ENCODE measurements at regions not wholly inside any gene's neighbourhood (a gene's known extent, or its start where the extent isn't known, plus 50 kb on each side); places are given as distances from the start of the nearest gene placed in this dataset.

GRCh38 chr20:21653628-21654027, 51.8 kb upstream of the PAX1 start:
- H3K4me1 ChIP-seq (ENCODE audit: insufficient read depth, low read length), result no peaks in the 10 kb centered on the region
- no peaks in the 10 kb centered on the region for H4K20me1 ChIP-seq (ENCODE audit: insufficient read depth, low read length)
- no peaks in the 10 kb centered on the region for H3K27me3 ChIP-seq (ENCODE audit: insufficient read depth, low read length)
- H3K27ac ChIP-seq (ENCODE audit: low read depth, low read length), result no peak overlapping the region
- TF ChIP-seq CTCF (IDR thresholded peaks at IDR 0.05; ENCODE audit: extremely low read depth, low read depth, low read length), result no peak
- H2AFZ ChIP-seq (ENCODE audit: low read length), result no peak overlapping the region
- DNase-seq (ENCODE audit: insufficient read length, low spot score, missing footprints), result no peak
- no peaks in the 10 kb centered on the region for H3K79me2 ChIP-seq (ENCODE audit: insufficient read depth, low read length)
- H3K9me3 ChIP-seq (ENCODE audit: low read depth, low read length), result no peaks in the 10 kb centered on the region
- H3K36me3 ChIP-seq (ENCODE audit: insufficient read depth, low read length), result no peaks in the 10 kb centered on the region
- no peak overlapping the region for H3K4me2 ChIP-seq (ENCODE audit: insufficient read depth, low read length)
- no peak overlapping the region for H3K4me3 ChIP-seq (ENCODE audit: insufficient read depth, low read length)

GRCh38 chr20:21643417-21643816, 62.0 kb upstream of the PAX1 start:
- no peak overlapping the region for H3K4me3 ChIP-seq (ENCODE audit: insufficient read depth, low read length)

DNA sequence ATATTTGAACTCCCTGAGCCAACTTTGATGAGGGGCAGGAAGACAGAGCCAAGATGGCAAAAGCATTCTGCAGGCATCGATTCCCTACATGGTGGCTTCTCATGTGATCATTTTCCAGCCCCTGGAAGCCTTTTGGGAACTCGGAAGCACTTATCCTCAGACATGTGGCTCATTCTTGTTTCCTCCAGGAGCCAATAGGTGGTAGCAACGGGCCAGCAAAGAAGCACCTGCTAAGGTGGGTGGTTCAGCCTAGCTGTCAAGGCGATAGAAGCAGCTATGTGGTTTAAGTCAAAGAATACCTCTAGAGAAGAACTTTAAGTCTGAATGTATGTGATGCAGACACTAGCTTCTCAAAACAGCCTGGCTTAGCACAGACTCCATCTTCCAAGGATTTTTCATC, 64.9 kb upstream of the PAX1 start:
- no peaks in the 10 kb centered on the region for H4K20me1 ChIP-seq (ENCODE audit: insufficient read depth, low read length)
- H2AFZ ChIP-seq (ENCODE audit: low read length), result no peak overlapping the region
- no peak overlapping the region for H3K27ac ChIP-seq (ENCODE audit: low read depth, low read length)
- no peak for DNase-seq (ENCODE audit: insufficient read length, low spot score, missing footprints)
- no peak overlapping the region for H3K4me2 ChIP-seq (ENCODE audit: insufficient read depth, low read length)
- no peaks in the 10 kb centered on the region for H3K79me2 ChIP-seq (ENCODE audit: insufficient read depth, low read length)
- H3K36me3 ChIP-seq (ENCODE audit: insufficient read depth, low read length), result no peaks in the 10 kb centered on the region
- H3K4me3 ChIP-seq (ENCODE audit: insufficient read depth, low read length), result no peak overlapping the region
- no peak for TF ChIP-seq CTCF (IDR thresholded peaks at IDR 0.05; ENCODE audit: extremely low read depth, low read depth, low read length)
- no peaks in the 10 kb centered on the region for H3K4me1 ChIP-seq (ENCODE audit: insufficient read depth, low read length)
- no peaks in the 10 kb centered on the region for H3K27me3 ChIP-seq (ENCODE audit: insufficient read depth, low read length)
- no peaks in the 10 kb centered on the region for H3K9me3 ChIP-seq (ENCODE audit: low read depth, low read length)

More at GRCh38 chr20:21643417-21643816, 62.0 kb upstream of the PAX1 start:
- Histone ChIP-seq H3K27ac (ENCODE audit: low read depth, low read length) (no peak overlapping the region), H3K27me3 (ENCODE audit: insufficient read depth, low read length) (no peaks in the 10 kb centered on the region), H2AFZ (ENCODE audit: low read length) (no peak overlapping the region), H3K4me2 (ENCODE audit: insufficient read depth, low read length) (no peak overlapping the region), H4K20me1 (ENCODE audit: insufficient read depth, low read length) (no peaks in the 10 kb centered on the region), H3K36me3 (ENCODE audit: insufficient read depth, low read length) (no peaks in the 10 kb centered on the region), H3K79me2 (ENCODE audit: insufficient read depth, low read length) (no peaks in the 10 kb centered on the region), H3K4me1 (ENCODE audit: insufficient read depth, low read length) (no peaks in the 10 kb centered on the region), H3K9me3 (ENCODE audit: low read depth, low read length) (no peaks in the 10 kb centered on the region)
- no peak for DNase-seq (ENCODE audit: insufficient read length, low spot score, missing footprints)
- no peak for TF ChIP-seq CTCF (IDR thresholded peaks at IDR 0.05; ENCODE audit: extremely low read depth, low read depth, low read length)

DNA sequence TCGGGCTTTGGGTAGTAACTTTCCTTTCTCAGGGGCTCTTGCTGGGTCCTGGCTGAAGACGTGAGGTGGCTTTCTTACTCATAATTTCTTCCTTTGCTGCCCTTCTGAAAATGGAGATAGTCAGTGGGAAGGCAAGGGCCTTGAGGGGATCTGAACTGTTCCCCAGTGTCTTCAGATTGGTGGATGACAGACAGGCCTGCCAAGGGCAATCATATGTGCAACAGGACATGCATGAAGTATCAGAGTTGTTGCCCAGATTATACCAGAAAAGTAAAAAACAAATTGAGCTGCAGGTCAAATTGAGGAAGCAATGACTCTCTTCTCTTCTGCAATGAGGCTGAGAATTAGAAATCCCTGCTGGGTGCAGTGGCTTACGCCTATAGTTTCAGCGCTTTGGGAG, 71.6 kb upstream of the PAX1 start:
- Histone ChIP-seq H3K4me2 (ENCODE audit: insufficient read depth, low read length) (no peak overlapping the region), H3K36me3 (ENCODE audit: insufficient read depth, low read length) (no peaks in the 10 kb centered on the region), H3K4me3 (ENCODE audit: insufficient read depth, low read length) (no peak overlapping the region), H3K27ac (ENCODE audit: low read depth, low read length) (no peak overlapping the region), H2AFZ (ENCODE audit: low read length) (no peak overlapping the region), H3K79me2 (ENCODE audit: insufficient read depth, low read length) (no peaks in the 10 kb centered on the region), H4K20me1 (ENCODE audit: insufficient read depth, low read length) (no peaks in the 10 kb centered on the region), H3K27me3 (ENCODE audit: insufficient read depth, low read length) (no peaks in the 10 kb centered on the region), H3K4me1 (ENCODE audit: insufficient read depth, low read length) (no peaks in the 10 kb centered on the region), H3K9me3 (ENCODE audit: low read depth, low read length) (no peaks in the 10 kb centered on the region)
- no peak for DNase-seq (ENCODE audit: insufficient read length, low spot score, missing footprints)
- no peak for TF ChIP-seq CTCF (IDR thresholded peaks at IDR 0.05; ENCODE audit: extremely low read depth, low read depth, low read length)

All from osteoblast (primary cell).